OCI-M2 (cell line): ENCODE measurements at regions not wholly inside any gene's neighbourhood (a gene's known extent, or its start where the extent isn't known, plus 50 kb on each side); places are given as distances from the start of the nearest gene placed in this dataset.

Experiments used
- DNase-seq: peaks from one replicate; lab custom pipeline; 2025; ENCODE audit not compliant: unreplicated experiment; lab: John Stamatoyannopoulos, UW

- no peak for DNase-seq
These were observed 71.6 kb upstream of the NRSN1 start for GRCh38 chr6:24054388-24054787.

- DNase-seq = no peak
These were observed 69.4 kb upstream of the NRSN1 start for GRCh38 chr6:24056567-24056966.

GRCh38 chr6:24057030-24057429, 69.0 kb upstream of the NRSN1 start:
- no peak for DNase-seq

- DNase-seq = no peak
These were observed 64.8 kb upstream of the NRSN1 start for GRCh38 chr6:24060982-24061754.

- no peak for DNase-seq
These were observed 61.9 kb upstream of the NRSN1 start for GRCh38 chr6:24064106-24064505.

- no peak for DNase-seq
These were observed 61.2 kb upstream of the NRSN1 start for GRCh38 chr6:24064832-24065231.

GRCh38 chr6:24069526-24069925, 56.5 kb upstream of the NRSN1 start:
- no peak for DNase-seq

- no peak for DNase-seq
These were observed 53.8 kb upstream of the NRSN1 start for GRCh38 chr6:24072038-24072746.

GRCh38 chr6:24076011-24076410, 50.0 kb upstream of the NRSN1 start:
- DNase-seq = no peak
